K562 (cell line): ENCODE measurements at regions not wholly inside any gene's neighbourhood (a gene's known extent, or its start where the extent isn't known, plus 50 kb on each side); places are given as distances from the start of the nearest gene placed in this dataset.

Source experiments
- ATAC-seq: fragments of 200-7000 bp; cut with Tn5 transposase; 3 replicates; pipeline ENCODE4 v1.9.1; 2020; ENCODE audit warnings: moderate library complexity
- BruUV-seq: library from RNA; stranded (reverse); fragments of 400-500 nt; replicated peaks from 2 replicates; lab custom pipeline; 2021; lab: Mats Ljungman, UMichigan
- CTCF ChIA-PET: fragments of 300-600 bp; formaldehyde crosslinking; extraction: SDS; loops from one replicate; lab custom pipeline; 2021; ENCODE audit warnings: low intra/inter-chr PET ratio; lab: Yijun Ruan, JAX
- POLR2A ChIA-PET: fragments of 300-600, 350-650 bp; sonication (Branson Sonifier 250); formaldehyde crosslinking; extraction: SDS; loops from one replicate; lab custom pipeline; 2021; ENCODE audit warnings: antibody characterized with exemption, inconsistent platforms; lab: Yijun Ruan, JAX
- DNase-seq, 4 experiments: peaks; one replicate each; pipeline versions ENCODE4 v3.0.0 to v3.0.0-alpha.2; 2011 to 2018; ENCODE audit warnings: low spot score in 3 of 4, mixed read lengths in 3 of 4; ENCODE audit errors: extremely low read depth in 1 of 4
- FAIRE-seq: peaks from 2 replicates; lab custom pipeline; 2011; peaks lifted over from hg19 to GRCh38; lab: Jason Lieb, UNC
- H2AFZ ChIP-seq: 2 replicates; pipeline ENCODE4 v1.6.0; 2011; ENCODE audit warnings: low read depth, low read length, control low read depth, inconsistent platforms
- H3K27ac ChIP-seq: fragments of 200-600 bp; 3 replicates; pipeline ENCODE4 v1.8.0; 2011; ENCODE audit warnings: low read depth, mild to moderate bottlenecking, control low read depth, inconsistent platforms, low read length, moderate library complexity, mixed read lengths; ENCODE audit errors: extremely low read depth
- H3K27me3 ChIP-seq, 2 experiments: fragments of 300-600 bp in 1 of 2; 2 replicates in 1 of 2; 3 replicates in 1 of 2; pipeline versions ENCODE4 v1.6.0 to v1.8.0; 2011; ENCODE audit warnings: inconsistent platforms in 2 of 2, low read length in 2 of 2, mild to moderate bottlenecking in 1 of 2, mixed read lengths in 1 of 2, moderate library complexity in 1 of 2; ENCODE audit not compliant: control insufficient read depth in 2 of 2, insufficient read depth in 2 of 2
- H3K36me3 ChIP-seq: fragments of 300-600 bp; 3 replicates; pipeline ENCODE4 v1.8.0; 2011; ENCODE audit warnings: mild to moderate bottlenecking, low read length, inconsistent platforms; ENCODE audit not compliant: control insufficient read depth, insufficient read depth
- H3K4me1 ChIP-seq, 2 experiments: fragments of 200-600 bp in 1 of 2; replicated peaks in 1 of 2; 2 replicates in 1 of 2; 3 replicates in 1 of 2; pipeline versions ENCODE4 v1.5.1 to v1.8.0; 2011; ENCODE audit warnings: inconsistent platforms in 2 of 2, low read length in 2 of 2, mild to moderate bottlenecking in 1 of 2, mixed read lengths in 1 of 2, moderate library complexity in 1 of 2; ENCODE audit not compliant: control insufficient read depth in 2 of 2, insufficient read depth in 2 of 2
- H3K4me2 ChIP-seq: 2 replicates; pipeline ENCODE4 v1.6.1; 2011; ENCODE audit warnings: low read length, control low read depth, inconsistent platforms, mixed read lengths; ENCODE audit not compliant: insufficient read depth
- H3K4me3 ChIP-seq: fragments of 200-600 bp; sonication (generic), shearing (Covaris generic); 2 replicates; pipeline ENCODE4 v1.5.1; 2016; ENCODE audit warnings: control low read depth, inconsistent platforms
- H3K79me2 ChIP-seq: fragments of 200-600 bp; 3 replicates; pipeline ENCODE4 v1.8.0; 2011; ENCODE audit warnings: low read length, inconsistent platforms; ENCODE audit not compliant: control insufficient read depth, insufficient read depth
- H3K9ac ChIP-seq, 2 experiments: 2 replicates each; pipeline versions ENCODE4 v1.6.0 to v1.6.1; 2011; ENCODE audit warnings: low read depth in 2 of 2, low read length in 2 of 2, control low read depth in 1 of 2, inconsistent platforms in 1 of 2, mild to moderate bottlenecking in 1 of 2, mixed read lengths in 1 of 2; ENCODE audit not compliant: insufficient read depth in 1 of 2
- H3K9me1 ChIP-seq: one replicate; pipeline ENCODE4 v1.6.0; 2011; ENCODE audit warnings: inconsistent platforms, mild to moderate bottlenecking, low read length, moderate library complexity; ENCODE audit not compliant: control insufficient read depth, insufficient read depth
- H3K9me3 ChIP-seq: replicated peaks from 2 replicates; pipeline ENCODE4 v1.5.1; 2011; ENCODE audit warnings: low read depth, low read length, inconsistent platforms; ENCODE audit not compliant: control insufficient read depth, insufficient read depth
- H4K20me1 ChIP-seq: replicated peaks from 2 replicates; pipeline ENCODE4 v1.6.1; 2011; ENCODE audit warnings: low read length, inconsistent platforms, mixed read lengths; ENCODE audit not compliant: control insufficient read depth, insufficient read depth
- E2F6 ChIP-seq, 2 experiments: IDR thresholded peaks; 2 replicates each; pipeline ENCODE4 v1.6.1; 2011; ENCODE audit warnings: borderline replicate concordance in 1 of 2, control low read depth in 1 of 2, low read depth in 1 of 2, low read length in 1 of 2, mild to moderate bottlenecking in 1 of 2, mixed read lengths in 1 of 2, moderate library complexity in 1 of 2; ENCODE audit not compliant: insufficient read depth in 1 of 2, insufficient read length in 1 of 2, poor library complexity in 1 of 2, severe bottlenecking in 1 of 2; ENCODE audit errors: extremely low read depth in 1 of 2
- EZH2 ChIP-seq: IDR thresholded peaks from 2 replicates; pipeline ENCODE4 v1.6.1; 2012; ENCODE audit warnings: low read depth, mild to moderate bottlenecking, inconsistent platforms, low read length, borderline replicate concordance
- ZNF253 ChIP-seq: fragments of 250-450 bp; sonication (Bioruptor Pico); conservative IDR thresholded peaks from 2 replicates; pipeline ENCODE4 v1.6.1; 2021; ENCODE audit warnings: mild to moderate bottlenecking
- ZNF589 ChIP-seq: fragments of 200-800 bp; sonication (Bioruptor generic); IDR thresholded peaks from 2 replicates; pipeline ENCODE4 v1.6.1; 2016; ENCODE audit warnings: low read depth, missing genetic modification characterization, missing compliant biosample characterization
- WGBS: fragments of 100-300 bp; shearing (Covaris generic); methylation state at CpG from one replicate; pipeline ENCODE4 v1.1.6; 2016; ENCODE audit warnings: low coverage, mixed read lengths; ENCODE audit not compliant: insufficient coverage; ENCODE audit errors: missing lambda C conversion rate; 5-methylcytosine and 5-hydroxymethylcytosine counted together
- in situ Hi-C: fragments of 300-500 bp; cut with MboI; formaldehyde crosslinking; loops from 4 replicates; pipeline ENCODE4 v1.15.0; 2018; ENCODE audit warnings: inconsistent platforms, mixed read lengths
- intact Hi-C: fragments of 100-400 bp; cut with micrococcal nuclease; formaldehyde crosslinking; loops from 2 replicates; pipeline ENCODE4 v1.14.2; 2022

DNA sequence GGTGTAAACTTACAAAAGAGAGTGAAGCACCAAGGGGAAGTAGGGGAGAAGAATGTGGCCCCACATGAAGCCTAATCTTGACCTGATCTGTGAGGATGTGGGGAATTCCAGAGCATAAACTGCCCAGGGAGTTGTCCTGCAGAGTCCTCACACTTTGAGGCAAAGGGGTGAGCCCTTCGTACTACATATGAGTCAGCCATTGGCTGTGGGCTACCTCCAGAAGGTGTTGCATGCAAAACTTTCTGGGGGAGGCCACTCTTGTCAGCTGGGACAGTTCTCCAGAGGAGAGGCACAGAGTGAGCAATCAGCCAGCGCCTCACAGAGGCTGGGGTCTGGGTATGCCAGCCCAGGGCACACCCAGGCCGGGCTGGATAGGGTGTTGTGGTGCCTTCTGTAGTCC is 98.1 kb upstream of the NMUR2 start:
- no peaks in the 10 kb centered on the region for H4K20me1 ChIP-seq
- 0% methylated on average over 3 of the region's 3 CpGs for WGBS
- no peak for TF ChIP-seq E2F6 (IDR thresholded peaks at IDR 0.05; ENCODE audit: borderline replicate concordance in 1 of 2, extremely low read depth in 1 of 2, insufficient read depth in 1 of 2, insufficient read length in 1 of 2, low read depth in 1 of 2, low read length in 1 of 2, poor library complexity in 1 of 2, severe bottlenecking in 1 of 2)
- TF ChIP-seq EZH2 = no peak
- no peak for TF ChIP-seq ZNF589
- no peak for TF ChIP-seq ZNF253 (CRISPR knock-in tag)
- H3K9me3 ChIP-seq = no peaks in the 10 kb centered on the region
- CTCF ChIA-PET = no interaction called here
- in situ Hi-C loops = loop anchor here (10.0 kb wide), 1 partner anchor 668 kb away; no protein-coding TSS in a partner anchor
- no peaks in the 10 kb centered on the region for H3K79me2 ChIP-seq
- H2AFZ ChIP-seq = no peak overlapping the region
- no TSS peak for BruUV-seq
- no peaks in the 10 kb centered on the region for H3K4me1 ChIP-seq
- no peaks in the 10 kb centered on the region for H3K27me3 ChIP-seq
- no peak for FAIRE-seq
- H3K9me1 ChIP-seq = no peaks in the 10 kb centered on the region
- no peak for ATAC-seq
- no peak overlapping the region for H3K9ac ChIP-seq
- DNase-seq = no peak
- no peak overlapping the region for H3K4me3 ChIP-seq
- no peak overlapping the region for H3K4me2 ChIP-seq
- intact Hi-C loops = no loop called here
- H3K36me3 ChIP-seq = no peaks in the 10 kb centered on the region
- POLR2A ChIA-PET = no interaction called here
- no peak overlapping the region for H3K27ac ChIP-seq
